ENCODE measurements at regions not wholly inside any gene's neighbourhood (a gene's known extent, or its start where the extent isn't known, plus 50 kb on each side); places are given as distances from the start of the nearest gene placed in this dataset.

- TF ChIP-seq EP300 (IDR thresholded peaks at IDR 0.05) (no peak), POLR2A (IDR thresholded peaks at IDR 0.05) (no peak)
- TF ChIP-seq, protein P1, sequence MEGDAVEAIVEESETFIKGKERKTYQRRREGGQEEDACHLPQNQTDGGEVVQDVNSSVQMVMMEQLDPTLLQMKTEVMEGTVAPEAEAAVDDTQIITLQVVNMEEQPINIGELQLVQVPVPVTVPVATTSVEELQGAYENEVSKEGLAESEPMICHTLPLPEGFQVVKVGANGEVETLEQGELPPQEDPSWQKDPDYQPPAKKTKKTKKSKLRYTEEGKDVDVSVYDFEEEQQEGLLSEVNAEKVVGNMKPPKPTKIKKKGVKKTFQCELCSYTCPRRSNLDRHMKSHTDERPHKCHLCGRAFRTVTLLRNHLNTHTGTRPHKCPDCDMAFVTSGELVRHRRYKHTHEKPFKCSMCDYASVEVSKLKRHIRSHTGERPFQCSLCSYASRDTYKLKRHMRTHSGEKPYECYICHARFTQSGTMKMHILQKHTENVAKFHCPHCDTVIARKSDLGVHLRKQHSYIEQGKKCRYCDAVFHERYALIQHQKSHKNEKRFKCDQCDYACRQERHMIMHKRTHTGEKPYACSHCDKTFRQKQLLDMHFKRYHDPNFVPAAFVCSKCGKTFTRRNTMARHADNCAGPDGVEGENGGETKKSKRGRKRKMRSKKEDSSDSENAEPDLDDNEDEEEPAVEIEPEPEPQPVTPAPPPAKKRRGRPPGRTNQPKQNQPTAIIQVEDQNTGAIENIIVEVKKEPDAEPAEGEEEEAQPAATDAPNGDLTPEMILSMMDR (IDR thresholded peaks at IDR 0.05) = no peak
Observed at GRCh38 chr1:47645151-47645550, 207.3 kb downstream of the FOXD2 start.

Data from gastroesophageal sphincter (tissue), 3 donors.